H1 (cell line): ENCODE measurements at regions not wholly inside any gene's neighbourhood (a gene's known extent, or its start where the extent isn't known, plus 50 kb on each side); places are given as distances from the start of the nearest gene placed in this dataset.

Experiments used
- CTCF ChIA-PET: fragments of 300-600 bp; sonication (Branson Sonifier 250); formaldehyde crosslinking; loops from one replicate; lab custom pipeline; 2021; ENCODE audit not compliant: partially characterized antibody; lab: Charles Lee
- POLR2A ChIA-PET: fragments of 300-600 bp; sonication (Branson Sonifier 250); formaldehyde crosslinking; loops from one replicate; lab custom pipeline; 2021; ENCODE audit warnings: inconsistent platforms; ENCODE audit not compliant: partially characterized antibody; lab: Charles Lee
- DNase-seq, 2 experiments: peaks; one replicate each; pipeline versions ENCODE4 v3.0.0 to v3.0.0-alpha.2; 2010 to 2022; ENCODE audit warnings: low spot score in 2 of 2, low read depth in 1 of 2, mixed read lengths in 1 of 2
- FAIRE-seq: peaks from 2 replicates; lab custom pipeline; 2011; peaks lifted over from hg19 to GRCh38; lab: Jason Lieb, UNC
- H2AFZ ChIP-seq: 2 replicates; pipeline ENCODE4 v1.8.1; 2012; ENCODE audit warnings: low read length, inconsistent platforms
- H2AK5ac ChIP-seq: 2 replicates; pipeline ENCODE4 v1.6.1; 2013; ENCODE audit warnings: low read depth, low read length
- H2BK120ac ChIP-seq: replicated peaks from 2 replicates; pipeline ENCODE3; 2013; ENCODE audit warnings: low read depth, low read length, inconsistent platforms
- H2BK12ac ChIP-seq: 2 replicates; pipeline ENCODE4 v1.6.1; 2013; ENCODE audit warnings: low read depth, low read length
- H2BK15ac ChIP-seq: 2 replicates; pipeline ENCODE4 v1.6.1; 2013; ENCODE audit warnings: low read length
- H2BK20ac ChIP-seq: 2 replicates; pipeline ENCODE4 v1.6.1; 2013; ENCODE audit warnings: low read length
- H2BK5ac ChIP-seq: 2 replicates; pipeline ENCODE4 v1.6.1; 2013; ENCODE audit warnings: low read depth, low read length
- H3K14ac ChIP-seq: 2 replicates; pipeline ENCODE4 v1.6.1; 2013; ENCODE audit warnings: inconsistent platforms; ENCODE audit not compliant: insufficient read length
- H3K18ac ChIP-seq: 2 replicates; pipeline ENCODE4 v1.6.1; 2013; ENCODE audit warnings: low read length; ENCODE audit errors: extremely low read depth
- H3K23ac ChIP-seq: 2 replicates; pipeline ENCODE4 v1.6.1; 2013; ENCODE audit warnings: inconsistent platforms; ENCODE audit not compliant: insufficient read length
- H3K23me2 ChIP-seq: 2 replicates; pipeline ENCODE4 v1.6.1; 2013; ENCODE audit warnings: low read depth, low read length
- H3K27ac ChIP-seq: 2 replicates; pipeline ENCODE4 v1.6.1; 2011; ENCODE audit warnings: low read depth, low read length, inconsistent platforms
- H3K27me3 ChIP-seq, 4 experiments: replicated peaks in 1 of 4; 1 replicate in 1 of 4; 2 replicates in 3 of 4; pipeline versions ENCODE4 v1.6.1 to v1.8.1; 2011 to 2013; ENCODE audit warnings: low read length in 3 of 4, mild to moderate bottlenecking in 3 of 4, inconsistent platforms in 2 of 4, mixed read lengths in 2 of 4, moderate library complexity in 1 of 4; ENCODE audit not compliant: control insufficient read depth in 3 of 4, insufficient read depth in 3 of 4; ENCODE audit errors: extremely low read depth in 1 of 4
- H3K36me3 ChIP-seq, 4 experiments: 2 replicates each; pipeline versions ENCODE4 v1.6.1 to v1.8.1; 2011 to 2013; ENCODE audit warnings: mild to moderate bottlenecking in 4 of 4, low read length in 3 of 4, moderate library complexity in 2 of 4, control low read depth in 1 of 4, inconsistent platforms in 1 of 4; ENCODE audit not compliant: insufficient read depth in 4 of 4, control insufficient read depth in 2 of 4
- H3K4ac ChIP-seq: replicated peaks from 2 replicates; pipeline ENCODE3; 2013; ENCODE audit warnings: low read length, low read depth, mixed read lengths, inconsistent platforms; ENCODE audit not compliant: insufficient read length
- H3K4me1 ChIP-seq, 4 experiments: replicated peaks in 1 of 4; 1 replicate in 1 of 4; 2 replicates in 3 of 4; pipeline versions ENCODE4 v1.6.1 to v1.8.1; 2011 to 2013; ENCODE audit warnings: low read length in 3 of 4, inconsistent platforms in 2 of 4, mixed read lengths in 1 of 4; ENCODE audit not compliant: insufficient read depth in 4 of 4, control insufficient read depth in 3 of 4
- H3K4me2 ChIP-seq, 2 experiments: 2 replicates each; pipeline versions ENCODE4 v1.6.1 to v1.8.1; 2011 to 2013; ENCODE audit warnings: low read depth in 2 of 2, low read length in 2 of 2, control low read depth in 1 of 2, inconsistent platforms in 1 of 2, mild to moderate bottlenecking in 1 of 2; ENCODE audit not compliant: insufficient read depth in 1 of 2
- H3K4me3 ChIP-seq, 4 experiments: fragments of 200-600, 300-600 bp in 1 of 4; sonication (generic), shearing (Covaris generic), sonication (Bioruptor Twin) in 1 of 4; 2 replicates each; pipeline versions ENCODE4 v1.5.1 to v1.8.1; 2011 to 2016; ENCODE audit warnings: low read length in 4 of 4, low read depth in 3 of 4, control low read depth in 2 of 4, inconsistent platforms in 2 of 4, mild to moderate bottlenecking in 2 of 4, mixed read lengths in 1 of 4, moderate library complexity in 1 of 4; ENCODE audit not compliant: insufficient read depth in 2 of 4; ENCODE audit errors: extremely low read depth in 1 of 4
- H3K56ac ChIP-seq: replicated peaks from 2 replicates; pipeline ENCODE3; 2013; ENCODE audit warnings: low read depth, mild to moderate bottlenecking, mixed read lengths, low read length, inconsistent platforms; ENCODE audit not compliant: insufficient read length
- H3K79me1 ChIP-seq: 2 replicates; pipeline ENCODE4 v1.6.1; 2013; ENCODE audit warnings: low read depth, low read length, control low read depth
- H3K79me2 ChIP-seq, 2 experiments: 2 replicates each; pipeline versions ENCODE4 v1.6.1 to v1.8.1; 2012 to 2013; ENCODE audit warnings: low read length in 2 of 2, mild to moderate bottlenecking in 2 of 2, inconsistent platforms in 1 of 2; ENCODE audit not compliant: insufficient read depth in 2 of 2, control insufficient read depth in 1 of 2
- H3K9ac ChIP-seq, 4 experiments: replicated peaks in 1 of 4; 1 replicate in 1 of 4; 2 replicates in 3 of 4; pipeline versions ENCODE4 v1.6.1 to v1.8.1; 2011 to 2013; ENCODE audit warnings: low read depth in 3 of 4, low read length in 3 of 4, control low read depth in 2 of 4, mild to moderate bottlenecking in 2 of 4, moderate library complexity in 2 of 4, inconsistent platforms in 1 of 4; ENCODE audit errors: extremely low read depth in 1 of 4
- H3K9me3 ChIP-seq, 2 experiments: 2 replicates each; pipeline versions ENCODE4 v1.6.1 to v1.8.1; 2012 to 2013; ENCODE audit warnings: mild to moderate bottlenecking in 2 of 2, moderate library complexity in 2 of 2, control low read depth in 1 of 2, inconsistent platforms in 1 of 2, low read depth in 1 of 2, low read length in 1 of 2, mixed read lengths in 1 of 2; ENCODE audit not compliant: insufficient read depth in 2 of 2
- H4K20me1 ChIP-seq, 2 experiments: replicated peaks in 1 of 2; 2 replicates each; pipeline versions ENCODE3 to v1.8.1; 2011 to 2013; ENCODE audit warnings: inconsistent platforms in 2 of 2, low read length in 2 of 2, mild to moderate bottlenecking in 1 of 2; ENCODE audit not compliant: insufficient read depth in 2 of 2, control insufficient read depth in 1 of 2
- H4K5ac ChIP-seq: 2 replicates; pipeline ENCODE4 v1.6.1; 2013; ENCODE audit warnings: low read length, low read depth, mixed read lengths, inconsistent platforms; ENCODE audit not compliant: insufficient read length
- H4K8ac ChIP-seq: 2 replicates; pipeline ENCODE4 v1.8.0; 2013; ENCODE audit warnings: mild to moderate bottlenecking, moderate library complexity, low read length, inconsistent platforms; ENCODE audit not compliant: insufficient read depth; ENCODE audit errors: extremely low read depth
- H4K91ac ChIP-seq: replicated peaks from 2 replicates; pipeline ENCODE3; 2013; ENCODE audit warnings: low read length, mixed read lengths, inconsistent platforms; ENCODE audit not compliant: insufficient read length
- BRCA1 ChIP-seq: IDR thresholded peaks from 2 replicates; pipeline ENCODE4 v1.6.1; 2012; ENCODE audit warnings: low read depth, low read length, improper control_type of control experiment
- CBX8 ChIP-seq: fragments of 300-800, 300-1000 bp; sonication (generic); IDR thresholded peaks from 2 replicates; pipeline ENCODE4 v1.7.1; 2016; ENCODE audit warnings: low read depth, low read length, borderline replicate concordance
- CHD1 ChIP-seq: IDR thresholded peaks from 2 replicates; pipeline ENCODE4 v1.6.1; 2012; ENCODE audit warnings: low read depth, low read length, improper control_type of control experiment
- JUN ChIP-seq: IDR thresholded peaks from 2 replicates; pipeline ENCODE4 v1.6.1; 2011; ENCODE audit warnings: low read depth, mild to moderate bottlenecking, improper control_type of control experiment, low read length
- POLR2A ChIP-seq, 2 experiments: IDR thresholded peaks; 1 replicate in 1 of 2; 2 replicates in 1 of 2; pipeline ENCODE4 v1.6.1; 2011; ENCODE audit warnings: low read depth in 2 of 2, low read length in 2 of 2, mild to moderate bottlenecking in 2 of 2; ENCODE audit errors: control extremely low read depth in 1 of 2
- SP1 ChIP-seq: IDR thresholded peaks from 2 replicates; pipeline ENCODE4 v1.6.1; 2011; ENCODE audit warnings: low read depth, low read length
- USF2 ChIP-seq: IDR thresholded peaks from 2 replicates; pipeline ENCODE4 v1.6.1; 2011; ENCODE audit warnings: low read length, improper control_type of control experiment
- WGBS, 2 experiments: shearing (Covaris generic) in 1 of 2; methylation state at CpG; one replicate each; pipeline versions ENCODE4 v1.1.6 to v1.1.7; 2013 to 2015; ENCODE audit warnings: low lambda C conversion rate in 2 of 2, mixed read lengths in 2 of 2, inconsistent platforms in 1 of 2, low coverage in 1 of 2, missing lambda C conversion rate in 1 of 2; ENCODE audit not compliant: insufficient replicate concordance in 2 of 2, insufficient coverage in 1 of 2, insufficient read length in 1 of 2; ENCODE audit errors: extremely low coverage in 1 of 2, missing lambda C conversion rate in 1 of 2; 5-methylcytosine and 5-hydroxymethylcytosine counted together

DNA sequence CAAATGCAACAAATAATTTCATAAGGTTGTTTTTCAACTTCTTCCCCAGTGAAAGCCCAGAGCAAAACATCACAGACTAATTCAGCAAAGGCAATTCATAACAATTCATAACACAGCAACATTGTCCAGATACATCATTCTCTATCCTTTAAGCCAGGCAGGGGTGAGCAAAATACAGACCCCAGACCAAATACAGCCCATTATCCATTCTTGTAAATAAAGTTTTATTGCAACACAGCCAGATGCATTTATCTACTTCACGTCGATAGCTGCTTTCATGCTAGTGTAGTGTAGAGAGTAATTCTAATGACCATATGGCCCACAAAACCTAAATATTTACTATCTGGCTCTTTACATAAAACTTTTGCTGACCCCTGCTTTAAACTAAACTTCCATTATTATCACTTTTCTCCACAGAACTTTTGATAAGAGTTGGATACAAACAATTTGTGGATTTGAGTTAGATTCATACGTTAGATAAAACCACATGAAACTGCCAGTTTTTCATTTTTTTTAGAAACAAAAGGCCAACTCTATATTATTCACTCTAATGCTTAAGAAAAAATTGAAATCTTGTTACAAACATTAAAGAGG is 174.4 kb downstream of the DUSP6 start:
- no peak for FAIRE-seq
- no peak overlapping the region for H2BK120ac ChIP-seq

More for the DNA sequence above, 174.4 kb downstream of the DUSP6 start:
- Histone ChIP-seq H4K91ac (no peak overlapping the region), H3K27ac (no peak overlapping the region), H3K56ac (no peak overlapping the region), H3K4ac (no peak overlapping the region), H2AFZ (no peak overlapping the region), H2BK15ac (no peak overlapping the region), H3K36me3 (no peaks in the 10 kb centered on the region), H3K27me3 (no peaks in the 10 kb centered on the region), H2BK12ac (no peak overlapping the region), H3K4me3 (no peak overlapping the region), H3K18ac (no peak overlapping the region)
- CTCF ChIA-PET, result no interaction called here
- TF ChIP-seq USF2 (no peak), CBX8 (no peak), JUN (no peak), BRCA1 (no peak), CHD1 (no peak), POLR2A (IDR thresholded peaks at IDR 0.05; ENCODE audit: control extremely low read depth in 1 of 2, low read depth in 2 of 2, low read length in 2 of 2) (no peak), SP1 (no peak)
- TF ChIP-seq, all 59 proteins: peak for 0
- Histone ChIP-seq H3K4me1 (no peaks in the 10 kb centered on the region), H3K23me2 (no peaks in the 10 kb centered on the region), H3K9me3 (no peaks in the 10 kb centered on the region), H2BK5ac (no peak overlapping the region), H4K8ac (no peak overlapping the region), H2BK20ac (no peak overlapping the region), H3K79me2 (no peaks in the 10 kb centered on the region), H3K4me2 (no peak overlapping the region), H3K79me1 (no peaks in the 10 kb centered on the region), H3K9ac (no peak overlapping the region), H3K23ac (no peak overlapping the region), H4K5ac (no peak overlapping the region), H2AK5ac (no peak overlapping the region), H4K20me1 (no peaks in the 10 kb centered on the region), H3K14ac (no peak overlapping the region)
- WGBS, 2 experiments, result 93% methylated on average over 3 of the region's 3 CpGs; no CpG with 5 or more reads in 1 of the 2 experiments
- DNase-seq, result no peak
- POLR2A ChIA-PET, result no interaction called here
